GM19452 (cell line): ENCODE measurements at regions not wholly inside any gene's neighbourhood (a gene's known extent, or its start where the extent isn't known, plus 50 kb on each side); places are given as distances from the start of the nearest gene placed in this dataset.

ENCODE experiments used
- ATAC-seq: cut with Tn5 transposase; IDR thresholded peaks from one replicate; pipeline ENCODE4 v1.9.1; 2021; ENCODE audit not compliant: unreplicated experiment

- ATAC-seq: no peak
These were observed 563.0 kb downstream of the SOX6 start for GRCh38 chr11:15793043-15793996.

- no peak for ATAC-seq
These were observed 561.8 kb downstream of the SOX6 start for GRCh38 chr11:15794361-15795150.

GRCh38 chr11:15795378-15795777 is 561.0 kb downstream of the SOX6 start:
- no peak for ATAC-seq

GRCh38 chr11:15800111-15800800 is 556.1 kb downstream of the SOX6 start:
- ATAC-seq: no peak

- no peak for ATAC-seq
These were observed 555.2 kb downstream of the SOX6 start for GRCh38 chr11:15801126-15801525.

GRCh38 chr11:15801616-15802015 is 554.7 kb downstream of the SOX6 start:
- no peak for ATAC-seq

- no peak for ATAC-seq
These were observed 550.6 kb downstream of the SOX6 start for GRCh38 chr11:15805726-15806125.

- ATAC-seq: no peak
These were observed 550.1 kb downstream of the SOX6 start for GRCh38 chr11:15806217-15806616.

- ATAC-seq: no peak
These were observed 548.5 kb downstream of the SOX6 start for GRCh38 chr11:15807827-15808226.

GRCh38 chr11:15810082-15810481 is 546.3 kb downstream of the SOX6 start:
- no peak for ATAC-seq

- no peak for ATAC-seq
These were observed 545.8 kb downstream of the SOX6 start for GRCh38 chr11:15810525-15810924.

- no peak for ATAC-seq
These were observed 540.8 kb downstream of the SOX6 start for GRCh38 chr11:15815246-15816195.

- no peak for ATAC-seq
These were observed 540.0 kb downstream of the SOX6 start for GRCh38 chr11:15816260-15816871.

GRCh38 chr11:15817001-15817400 is 539.3 kb downstream of the SOX6 start:
- no peak for ATAC-seq

- ATAC-seq: no peak
These were observed 538.1 kb downstream of the SOX6 start for GRCh38 chr11:15818132-15818842.

GRCh38 chr11:15819679-15820286 is 536.6 kb downstream of the SOX6 start:
- peak; percentile 84 for ATAC-seq

- ATAC-seq: no peak
These were observed 534.9 kb downstream of the SOX6 start for GRCh38 chr11:15821451-15821850.

GRCh38 chr11:15824060-15824459 is 532.3 kb downstream of the SOX6 start:
- no peak for ATAC-seq
